Spinal cord (tissue), 9 donors: ENCODE measurements at regions not wholly inside any gene's neighbourhood (a gene's known extent, or its start where the extent isn't known, plus 50 kb on each side); places are given as distances from the start of the nearest gene placed in this dataset.
"Not testable (repeated sequence)": the region's sequence is repeated elsewhere in the genome, so short reads cannot be mapped to it uniquely, and the experiment has no call there.

Source experiments
- DNase-seq, 6 donors: peaks; one replicate each; pipeline versions ENCODE4 v3.0.0 to v3.0.0-alpha.2; 2013 to 2015; ENCODE audit warnings: low spot score in 6 of 6, low read depth in 4 of 6
- H3K27ac ChIP-seq: one replicate; pipeline ENCODE4 v1.5.1; 2013; ENCODE audit warnings: low read depth, low read length, control low read depth
- H3K27me3 ChIP-seq: one replicate; pipeline ENCODE4 v1.6.1; 2013; ENCODE audit warnings: low read length; ENCODE audit not compliant: control insufficient read depth, insufficient read depth
- H3K36me3 ChIP-seq: one replicate; pipeline ENCODE4 v1.6.1; 2013; ENCODE audit warnings: low read length; ENCODE audit not compliant: control insufficient read depth, insufficient read depth
- H3K4me1 ChIP-seq: one replicate; pipeline ENCODE4 v1.6.1; 2013; ENCODE audit warnings: low read length; ENCODE audit not compliant: control insufficient read depth, insufficient read depth
- H3K4me3 ChIP-seq: one replicate; pipeline ENCODE4 v1.5.1; 2013; ENCODE audit warnings: low read depth, low read length, control low read depth
- H3K9me3 ChIP-seq: one replicate; pipeline ENCODE4 v1.6.1; 2013; ENCODE audit warnings: low read length; ENCODE audit not compliant: control insufficient read depth, insufficient read depth
- WGBS: methylation state at CpG from one replicate; pipeline ENCODE4 v1.1.5; 2013; ENCODE audit warnings: missing lambda C conversion rate; ENCODE audit not compliant: insufficient coverage; 5-methylcytosine and 5-hydroxymethylcytosine counted together
- donor health status: healthy.

GRCh38 chr18:51346404-51346803 is 148.9 kb upstream of the MEX3C start:
- Histone ChIP-seq H3K36me3 (no peaks in the 10 kb centered on the region), H3K27me3 (no peaks in the 10 kb centered on the region), H3K4me3 (no peak overlapping the region), H3K9me3 (no peaks in the 10 kb centered on the region), H3K27ac (no peak overlapping the region), H3K4me1 (peaks cover 5% of the 10 kb centered on the region)
- DNase-seq = no peak
- 87% methylated on average over 3 of the region's 4 CpGs for WGBS

- no peaks in the 10 kb centered on the region for H3K4me1 ChIP-seq
- no CpG with 5 or more reads among the region's 2 CpGs for WGBS
- no peak for DNase-seq
- H3K9me3 ChIP-seq = no peaks in the 10 kb centered on the region
- no peak overlapping the region for H3K27ac ChIP-seq
- H3K4me3 ChIP-seq = no peak overlapping the region
- H3K27me3 ChIP-seq = no peaks in the 10 kb centered on the region
- H3K36me3 ChIP-seq = no peaks in the 10 kb centered on the region
Measured at GRCh38 chr18:51350081-51350480, 152.6 kb upstream of the MEX3C start.

DNA sequence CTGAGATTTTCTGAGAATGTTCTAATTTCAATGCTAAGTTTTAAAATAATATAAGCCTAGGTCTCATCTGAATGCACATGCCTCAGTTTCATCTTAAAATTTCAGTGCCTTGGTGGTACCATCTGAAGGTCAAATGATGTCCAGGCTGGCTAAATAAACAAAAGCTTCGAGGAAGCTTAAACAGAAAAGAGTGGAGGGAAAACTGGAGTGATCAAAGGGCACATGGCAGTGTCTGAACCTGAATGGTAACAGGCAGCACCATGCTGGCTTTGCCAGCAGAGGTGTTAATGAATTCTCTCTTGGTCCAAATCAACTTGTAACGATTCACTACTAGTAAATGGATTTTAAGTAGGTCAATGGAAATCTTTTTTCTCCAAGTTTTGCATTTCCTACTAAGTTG is 158.4 kb upstream of the MEX3C start:
- DNase-seq = no peak
- H3K4me1 ChIP-seq = no peaks in the 10 kb centered on the region
- WGBS = 67% methylated on average over 1 of the region's 2 CpGs

DNA sequence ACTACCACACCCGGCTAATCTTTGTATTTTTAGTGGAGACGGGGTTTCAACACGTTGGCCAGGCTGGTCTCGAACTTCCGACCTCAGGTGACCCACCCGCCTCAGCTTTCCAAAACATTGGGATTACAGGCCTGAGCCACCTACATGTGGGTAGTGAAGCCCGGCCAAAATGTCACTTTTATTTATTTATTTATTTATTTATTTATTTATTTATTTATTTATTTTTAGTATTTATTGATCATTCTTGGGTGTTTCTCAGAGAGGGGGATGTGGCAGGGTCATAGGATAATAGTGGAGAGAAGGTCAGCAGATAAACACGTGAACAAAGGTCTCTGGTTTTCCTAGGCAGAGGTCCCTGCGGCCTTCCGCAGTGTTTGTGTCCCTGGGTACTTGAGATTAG is 162.8 kb upstream of the MEX3C start:
- not testable (repeated sequence) for H3K27ac ChIP-seq, H3K4me3 ChIP-seq, H3K4me1 ChIP-seq, DNase-seq, H3K9me3 ChIP-seq, H3K36me3 ChIP-seq, H3K27me3 ChIP-seq
- no CpG with 5 or more reads among the region's 10 CpGs for WGBS

More for the DNA sequence above, 158.4 kb upstream of the MEX3C start:
- Histone ChIP-seq H3K27ac (no peak overlapping the region), H3K4me3 (no peak overlapping the region), H3K36me3 (no peaks in the 10 kb centered on the region), H3K9me3 (no peaks in the 10 kb centered on the region), H3K27me3 (no peaks in the 10 kb centered on the region)

- no peaks in the 10 kb centered on the region for H3K9me3 ChIP-seq
- H3K27me3 ChIP-seq = no peaks in the 10 kb centered on the region
- H3K4me1 ChIP-seq = peaks cover 2% of the 10 kb centered on the region
- 83% methylated on average over 3 of the region's 6 CpGs for WGBS
- DNase-seq = peak in 1 of 6 donors; percentile 29
- H3K4me3 ChIP-seq = no peak overlapping the region
- no peak overlapping the region for H3K27ac ChIP-seq
- H3K36me3 ChIP-seq = no peaks in the 10 kb centered on the region
Measured at GRCh38 chr18:51361130-51361860, 163.8 kb upstream of the MEX3C start.

GRCh38 chr18:51363384-51363783 is 165.9 kb upstream of the MEX3C start:
- WGBS = 88% methylated on average over 1 of the region's 1 CpG
- Histone ChIP-seq H3K36me3 (no peaks in the 10 kb centered on the region), H3K27me3 (no peaks in the 10 kb centered on the region), H3K27ac (no peak overlapping the region), H3K4me3 (no peak overlapping the region), H3K9me3 (no peaks in the 10 kb centered on the region), H3K4me1 (peaks cover 2% of the 10 kb centered on the region)
- DNase-seq = no peak

GRCh38 chr18:51370996-51371395 is 173.5 kb upstream of the MEX3C start:
- DNase-seq = no peak
- no peaks in the 10 kb centered on the region for H3K4me1 ChIP-seq
- 67% methylated on average over 3 of the region's 3 CpGs for WGBS
- H3K4me3 ChIP-seq = no peak overlapping the region
- no peak overlapping the region for H3K27ac ChIP-seq
- H3K9me3 ChIP-seq = peaks cover 3% of the 10 kb centered on the region
- no peaks in the 10 kb centered on the region for H3K27me3 ChIP-seq
- no peaks in the 10 kb centered on the region for H3K36me3 ChIP-seq

- no peak for DNase-seq
- no peak overlapping the region for H3K27ac ChIP-seq
- WGBS = no CpG with 5 or more reads among the region's 1 CpG
- no peaks in the 10 kb centered on the region for H3K36me3 ChIP-seq
- peaks cover 3% of the 10 kb centered on the region for H3K9me3 ChIP-seq
- no peak overlapping the region for H3K4me3 ChIP-seq
- no peaks in the 10 kb centered on the region for H3K4me1 ChIP-seq
- H3K27me3 ChIP-seq = no peaks in the 10 kb centered on the region
Measured at GRCh38 chr18:51371929-51372328, 174.4 kb upstream of the MEX3C start.

- Histone ChIP-seq H3K36me3 (no peaks in the 10 kb centered on the region), H3K4me1 (no peaks in the 10 kb centered on the region), H3K4me3 (no peak overlapping the region), H3K27ac (no peak overlapping the region), H3K27me3 (no peaks in the 10 kb centered on the region), H3K9me3 (no peaks in the 10 kb centered on the region)
- DNase-seq = no peak
- 84% methylated on average over 3 of the region's 4 CpGs for WGBS
Measured at GRCh38 chr18:51382081-51382480, 184.6 kb upstream of the MEX3C start.

DNA sequence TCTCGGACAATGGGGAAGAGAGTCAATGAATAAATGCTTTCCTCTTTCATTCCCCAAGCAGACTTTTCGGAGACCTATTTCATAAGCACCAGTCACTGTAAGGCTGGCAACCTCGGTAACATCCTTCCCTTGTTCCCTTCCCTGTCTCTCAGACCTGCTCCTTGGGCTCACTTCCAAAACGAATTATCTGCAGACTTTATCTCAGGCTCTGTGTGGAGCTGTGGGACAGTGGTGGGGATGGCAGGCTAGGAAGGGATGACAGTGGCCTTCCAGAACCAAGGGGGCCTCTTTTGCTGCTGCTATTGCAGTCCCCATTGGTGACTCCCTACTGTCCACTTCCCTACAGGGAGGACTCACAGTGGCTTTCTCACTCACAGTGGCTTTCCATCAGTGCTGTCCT is 185.6 kb upstream of the MEX3C start:
- no peaks in the 10 kb centered on the region for H3K9me3 ChIP-seq
- no peak overlapping the region for H3K4me3 ChIP-seq
- no peaks in the 10 kb centered on the region for H3K4me1 ChIP-seq
- WGBS = no CpG with 5 or more reads among the region's 4 CpGs
- H3K27me3 ChIP-seq = no peaks in the 10 kb centered on the region
- no peak for DNase-seq
- no peaks in the 10 kb centered on the region for H3K36me3 ChIP-seq
- no peak overlapping the region for H3K27ac ChIP-seq
